Activated CD8-positive, alpha-beta memory T cell treated with anti-CD3 and anti-CD28 coated beads, Interleukin-2, amount 50 U/mL, for 48 hours (primary cell): ENCODE measurements at regions not wholly inside any gene's neighbourhood (a gene's known extent, or its start where the extent isn't known, plus 50 kb on each side); places are given as distances from the start of the nearest gene placed in this dataset.
"Not testable (repeated sequence)": the region's sequence is repeated elsewhere in the genome, so short reads cannot be mapped to it uniquely, and the experiment has no call there.

Source experiments
- DNase-seq: peaks from one replicate; pipeline ENCODE4 v3.0.0-alpha.2; 2020

DNA sequence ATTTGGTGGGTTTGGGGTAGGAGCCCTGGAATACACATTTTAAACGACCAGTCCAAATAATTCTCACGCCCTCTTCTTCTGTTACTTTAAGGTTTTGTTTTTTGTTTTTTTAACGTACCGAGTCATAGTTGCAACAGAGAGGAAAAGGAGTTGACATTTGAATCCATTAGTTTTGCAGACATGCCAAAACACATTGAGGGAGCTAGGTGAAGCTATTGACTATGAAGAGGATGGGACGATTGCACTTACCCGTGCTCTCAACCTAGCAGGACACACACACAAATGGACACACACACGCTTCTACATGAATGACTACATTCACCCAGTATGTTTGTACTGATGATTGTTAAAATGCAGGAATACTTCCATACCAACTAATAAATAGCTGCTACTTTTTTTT lies 54.3 kb upstream of the CIT start:
- no peak for DNase-seq

DNA sequence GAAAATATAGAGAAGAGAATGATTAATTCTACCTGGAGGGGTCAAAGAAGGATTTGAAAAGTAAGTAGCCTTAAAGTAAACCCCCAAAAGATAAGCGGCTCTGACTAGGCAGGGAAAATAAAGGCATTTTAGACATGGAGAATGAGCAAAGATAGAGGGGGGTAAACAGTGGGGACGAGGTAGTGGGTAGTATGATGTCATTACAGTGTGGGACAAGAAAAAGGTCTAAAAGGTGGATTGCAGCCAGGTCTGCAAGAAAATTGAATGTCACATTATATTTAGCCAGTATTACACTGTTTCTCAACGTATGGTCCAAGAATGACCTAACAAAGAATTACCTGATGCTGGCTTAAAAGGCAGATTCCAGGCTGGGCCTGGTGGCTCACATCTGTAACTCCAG lies 55.8 kb upstream of the CIT start:
- DNase-seq: no peak

DNA sequence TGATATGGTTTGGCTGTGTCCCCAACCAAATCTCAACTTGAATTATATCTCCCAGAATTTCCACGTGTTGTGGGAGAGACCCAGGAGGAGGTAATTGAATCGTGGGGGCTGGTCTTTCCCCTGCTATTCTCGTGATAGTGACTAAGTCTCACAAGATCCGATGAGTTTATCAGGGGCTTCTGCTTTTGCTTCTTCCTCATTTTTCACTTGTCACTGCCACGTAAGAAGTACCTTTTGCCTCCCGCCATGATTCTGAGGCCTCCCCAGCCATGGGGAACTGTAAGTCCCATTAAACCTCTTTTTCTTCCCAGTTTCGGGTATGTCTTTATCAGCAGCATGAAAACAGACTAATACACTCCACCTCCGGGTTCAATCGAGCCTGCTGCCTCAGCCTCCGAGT lies 54.3 kb upstream of the BICDL1 start:
- not testable (repeated sequence) for DNase-seq

DNA sequence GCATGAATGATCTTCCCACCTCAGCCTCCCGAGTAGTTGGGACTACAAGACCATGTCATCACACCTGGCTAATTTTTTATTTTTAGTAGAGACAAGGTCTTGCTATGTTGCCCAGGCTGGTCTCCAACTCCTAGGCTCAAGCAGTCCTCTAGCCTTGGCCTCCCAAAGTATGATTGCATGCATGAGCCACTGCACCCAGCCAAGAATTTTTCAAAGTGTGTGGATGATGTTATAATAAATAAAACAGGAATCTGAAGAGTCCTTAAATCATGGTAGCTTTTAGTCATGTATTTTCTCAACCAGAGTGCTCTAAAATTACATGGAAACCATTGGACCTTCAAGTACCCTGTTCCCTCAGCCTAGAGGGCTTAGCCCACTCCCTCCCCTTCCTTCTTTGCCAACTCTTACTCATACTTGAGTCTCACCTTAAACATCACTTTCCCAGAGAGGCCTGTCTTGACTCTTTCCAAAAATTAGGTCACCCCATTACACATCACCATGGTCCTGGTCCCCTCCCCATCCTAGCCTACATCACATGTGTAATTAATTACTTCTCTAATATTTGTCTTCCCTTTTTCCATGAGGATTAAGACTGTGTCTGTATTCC lies 52.2 kb upstream of the BICDL1 start:
- no peak for DNase-seq

DNA sequence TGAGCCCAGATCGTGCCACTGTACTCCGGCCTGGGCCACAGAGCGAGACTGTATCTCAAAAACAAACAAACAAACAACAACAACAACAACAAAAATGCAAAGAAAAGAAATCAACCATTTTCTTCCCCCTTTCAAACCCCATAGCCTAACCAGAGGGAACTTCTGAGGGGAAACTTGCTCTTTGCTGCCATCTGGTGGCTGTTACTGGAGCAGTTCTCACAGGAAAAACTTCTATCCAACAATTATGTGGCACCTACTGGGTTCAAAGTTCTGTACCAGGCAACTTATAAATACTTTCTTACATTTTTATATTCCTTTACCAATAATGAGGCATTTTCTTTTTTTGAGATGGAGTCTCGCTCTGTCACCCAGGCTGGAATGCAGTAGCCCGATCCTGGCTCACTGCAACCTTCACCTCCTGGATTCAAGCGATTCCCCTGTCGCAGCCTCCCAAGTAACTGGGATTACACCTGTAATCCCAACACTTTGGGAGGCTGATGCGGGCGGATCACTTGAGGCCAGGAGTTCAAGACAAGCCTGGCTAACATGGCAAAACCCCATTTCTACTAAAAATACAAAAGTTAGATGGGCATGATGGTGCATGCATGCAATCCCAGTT lies 50.9 kb upstream of the BICDL1 start:
- DNase-seq: peak; percentile 86
